ENCODE measurements at regions not wholly inside any gene's neighbourhood (a gene's known extent, or its start where the extent isn't known, plus 50 kb on each side); places are given as distances from the start of the nearest gene placed in this dataset.

- Histone ChIP-seq H3K9ac (ENCODE audit: insufficient read length) (no peak overlapping the region), H3K9me3 (ENCODE audit: low read depth, low read length) (no peaks in the 10 kb centered on the region), H3K27ac (no peak overlapping the region), H3K4me3 (no peak overlapping the region), H3K36me3 (ENCODE audit: insufficient read depth, low read length) (no peaks in the 10 kb centered on the region)
- DNase-seq (ENCODE audit: low read depth, low spot score), result no peak
- no peak for TF ChIP-seq POLR2AphosphoS5 (IDR thresholded peaks at IDR 0.05; ENCODE audit: borderline replicate concordance, low read depth, low read length)
- no peak for TF ChIP-seq EZH2 (IDR thresholded peaks at IDR 0.05)
- no peak for TF ChIP-seq FOXP2 (optimal IDR thresholded peaks at IDR 0.05; ENCODE audit: control extremely low read depth, extremely low read length, insufficient read depth)
These were observed 100.8 kb upstream of the PRR5 start for GRCh38 chr22:44601189-44601588.

DNA sequence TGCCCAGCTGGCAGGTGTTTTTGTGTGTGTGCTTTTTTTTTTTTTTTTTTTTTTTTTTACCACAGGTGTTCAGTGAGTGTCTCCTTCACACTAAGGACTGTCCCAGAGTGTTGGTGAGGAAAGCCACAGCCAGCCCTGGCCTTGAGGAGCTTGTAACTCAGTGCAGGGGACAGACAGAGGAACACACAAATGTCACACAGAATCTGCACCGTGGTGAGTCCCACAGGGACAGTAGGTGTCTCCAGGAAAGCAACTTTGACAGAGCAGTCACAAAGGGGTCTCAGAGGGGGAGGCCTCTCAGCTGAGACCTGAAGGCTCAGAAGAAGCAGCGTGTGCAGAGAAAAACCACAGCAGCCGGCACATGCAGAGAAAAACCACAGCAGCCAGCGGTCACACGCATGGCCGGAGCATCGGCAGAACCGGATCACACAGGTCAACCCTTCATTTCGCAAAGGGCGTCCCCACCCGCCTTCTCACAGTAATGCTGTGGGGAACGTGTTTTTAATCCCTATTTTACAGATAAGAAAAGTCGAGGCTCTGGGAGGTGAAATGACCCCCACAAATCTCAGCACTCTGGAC, 101.7 kb upstream of the PRR5 start:
- Histone ChIP-seq H3K27ac (no peak overlapping the region), H3K9me3 (ENCODE audit: low read depth, low read length) (no peaks in the 10 kb centered on the region), H3K36me3 (ENCODE audit: insufficient read depth, low read length) (no peaks in the 10 kb centered on the region), H3K4me3 (no peak overlapping the region), H3K9ac (ENCODE audit: insufficient read length) (no peak overlapping the region)
- DNase-seq (ENCODE audit: low read depth, low spot score), result no peak
- no peak for TF ChIP-seq POLR2AphosphoS5 (IDR thresholded peaks at IDR 0.05; ENCODE audit: borderline replicate concordance, low read depth, low read length)
- TF ChIP-seq EZH2 (IDR thresholded peaks at IDR 0.05), result no peak
- no peak for TF ChIP-seq FOXP2 (optimal IDR thresholded peaks at IDR 0.05; ENCODE audit: control extremely low read depth, extremely low read length, insufficient read depth)

DNA sequence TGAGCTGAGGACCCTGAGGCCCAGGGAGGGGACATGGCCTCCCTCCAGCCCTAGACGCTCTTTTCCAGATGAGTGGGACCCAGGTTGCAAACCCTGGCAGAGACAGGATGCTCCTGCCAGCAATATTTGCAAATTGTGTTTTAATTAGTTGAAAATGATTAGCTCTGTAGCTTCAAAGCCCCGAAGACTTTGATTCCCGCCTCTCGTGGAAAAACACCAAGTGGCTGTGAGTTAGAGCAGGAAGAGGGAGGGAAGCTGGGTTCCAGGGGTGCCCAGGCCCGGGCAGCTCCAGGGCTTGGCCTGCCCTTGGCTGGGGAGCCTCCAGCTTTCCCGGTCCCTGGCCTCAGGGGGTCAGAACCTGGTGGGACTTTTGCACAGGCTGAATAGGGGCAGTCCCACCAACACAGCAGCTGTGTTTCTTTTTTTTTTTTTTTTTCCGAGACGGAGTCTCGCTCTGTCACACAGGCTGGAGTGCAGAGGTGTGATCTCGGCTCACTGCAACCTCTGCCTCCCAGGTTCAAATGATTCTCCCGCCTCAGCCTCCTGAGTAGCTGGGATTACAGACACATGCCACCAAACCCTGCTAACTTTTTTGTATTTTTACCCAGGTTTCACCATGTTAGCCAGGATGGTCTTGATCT, 101.6 kb upstream of the RTL6 start:
- H3K36me3 ChIP-seq (ENCODE audit: insufficient read depth, low read length), result no peaks in the 10 kb centered on the region
- no peak for TF ChIP-seq EZH2 (IDR thresholded peaks at IDR 0.05)
- TF ChIP-seq POLR2AphosphoS5 (IDR thresholded peaks at IDR 0.05; ENCODE audit: borderline replicate concordance, low read depth, low read length), result no peak
- no peak for TF ChIP-seq FOXP2 (optimal IDR thresholded peaks at IDR 0.05; ENCODE audit: control extremely low read depth, extremely low read length, insufficient read depth)
- H3K27ac ChIP-seq, result no peak overlapping the region
- H3K4me3 ChIP-seq, result no peak overlapping the region
- DNase-seq (ENCODE audit: low read depth, low spot score), result no peak
- H3K9me3 ChIP-seq (ENCODE audit: low read depth, low read length), result no peaks in the 10 kb centered on the region
- no peak overlapping the region for H3K9ac ChIP-seq (ENCODE audit: insufficient read length)

- Histone ChIP-seq H3K9ac (ENCODE audit: insufficient read length) (no peak overlapping the region), H3K27ac (no peak overlapping the region), H3K36me3 (ENCODE audit: insufficient read depth, low read length) (no peaks in the 10 kb centered on the region), H3K9me3 (ENCODE audit: low read depth, low read length) (no peaks in the 10 kb centered on the region), H3K4me3 (no peak overlapping the region)
- TF ChIP-seq EZH2 (IDR thresholded peaks at IDR 0.05), result no peak
- TF ChIP-seq POLR2AphosphoS5 (IDR thresholded peaks at IDR 0.05; ENCODE audit: borderline replicate concordance, low read depth, low read length), result no peak
- no peak for TF ChIP-seq FOXP2 (optimal IDR thresholded peaks at IDR 0.05; ENCODE audit: control extremely low read depth, extremely low read length, insufficient read depth)
- DNase-seq (ENCODE audit: low read depth, low spot score), result no peak
These were observed 101.1 kb upstream of the RTL6 start for GRCh38 chr22:44599084-44599483.

DNA sequence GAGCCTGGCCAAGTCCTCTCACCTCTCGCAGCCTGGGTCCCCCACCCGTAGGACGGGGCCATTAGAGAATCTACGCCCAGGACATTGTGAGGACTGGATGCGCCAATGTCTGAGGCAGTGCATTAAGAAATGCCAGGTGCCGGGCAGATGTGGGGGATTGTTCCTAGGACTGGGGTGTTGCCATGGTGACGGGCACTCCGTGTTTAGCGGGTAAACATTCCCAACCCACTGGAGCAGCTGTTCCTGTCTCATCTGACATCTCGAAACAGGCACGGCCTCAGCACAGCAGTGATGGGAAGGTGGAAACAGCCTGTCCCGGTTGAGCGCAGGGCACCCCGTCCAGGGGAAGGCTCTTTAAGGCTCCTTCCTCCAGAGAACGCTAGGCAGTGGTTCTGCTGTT, 99.6 kb upstream of the RTL6 start:
- Histone ChIP-seq H3K4me3 (no peak overlapping the region), H3K9ac (ENCODE audit: insufficient read length) (no peak overlapping the region), H3K36me3 (ENCODE audit: insufficient read depth, low read length) (no peaks in the 10 kb centered on the region), H3K27ac (no peak overlapping the region), H3K9me3 (ENCODE audit: low read depth, low read length) (no peaks in the 10 kb centered on the region)
- no peak for DNase-seq (ENCODE audit: low read depth, low spot score)
- TF ChIP-seq FOXP2 (optimal IDR thresholded peaks at IDR 0.05; ENCODE audit: control extremely low read depth, extremely low read length, insufficient read depth) (no peak), POLR2AphosphoS5 (IDR thresholded peaks at IDR 0.05; ENCODE audit: borderline replicate concordance, low read depth, low read length) (no peak), EZH2 (IDR thresholded peaks at IDR 0.05) (no peak)

DNA sequence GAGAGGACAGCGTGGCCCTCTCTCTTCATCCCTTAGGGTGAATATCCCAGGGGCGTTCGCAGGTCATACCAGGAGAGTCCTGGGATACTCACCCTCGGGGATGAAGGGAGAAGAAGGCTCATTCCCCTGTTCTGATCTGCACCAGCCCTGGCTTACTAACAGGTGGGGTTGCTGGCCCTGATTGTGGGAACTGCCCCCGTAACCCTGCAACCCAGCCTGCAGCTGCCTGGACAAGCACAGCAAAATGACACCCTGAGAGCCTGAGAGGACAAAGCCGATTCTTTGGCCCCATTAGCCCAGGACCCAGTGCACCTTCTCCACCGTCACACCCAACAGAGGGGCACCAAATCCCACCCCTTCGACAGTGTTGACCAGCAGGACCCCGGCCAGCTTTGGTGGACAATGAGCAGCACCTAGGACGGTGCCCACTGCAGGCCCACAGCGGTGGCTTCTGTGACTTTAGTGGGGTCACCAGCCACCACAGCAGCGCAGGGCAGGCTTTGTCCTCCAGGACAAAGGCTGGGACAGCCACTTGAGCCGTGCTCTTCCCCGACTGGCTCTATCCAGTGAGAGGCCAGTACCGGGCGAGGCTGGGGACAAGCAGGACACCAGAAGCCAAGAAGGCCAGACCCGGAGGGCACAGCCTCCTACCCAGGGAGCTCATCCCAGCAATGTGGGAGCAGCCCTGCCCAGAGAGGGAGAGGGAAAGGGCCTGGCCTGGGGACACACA, 98.5 kb upstream of the RTL6 start:
- no peak for DNase-seq (ENCODE audit: low read depth, low spot score)
- H3K9ac ChIP-seq (ENCODE audit: insufficient read length), result no peak overlapping the region
- H3K9me3 ChIP-seq (ENCODE audit: low read depth, low read length), result no peaks in the 10 kb centered on the region
- H3K36me3 ChIP-seq (ENCODE audit: insufficient read depth, low read length), result no peaks in the 10 kb centered on the region
- no peak for TF ChIP-seq EZH2 (IDR thresholded peaks at IDR 0.05)
- no peak overlapping the region for H3K27ac ChIP-seq
- H3K4me3 ChIP-seq, result no peak overlapping the region

- Histone ChIP-seq H3K4me3 (no peak overlapping the region), H3K9me3 (ENCODE audit: low read depth, low read length) (no peaks in the 10 kb centered on the region), H3K27ac (no peak overlapping the region), H3K36me3 (ENCODE audit: insufficient read depth, low read length) (no peaks in the 10 kb centered on the region), H3K9ac (ENCODE audit: insufficient read length) (no peak overlapping the region)
- DNase-seq (ENCODE audit: low read depth, low spot score), result no peak
- TF ChIP-seq POLR2AphosphoS5 (IDR thresholded peaks at IDR 0.05; ENCODE audit: borderline replicate concordance, low read depth, low read length), result no peak
- TF ChIP-seq EZH2 (IDR thresholded peaks at IDR 0.05), result no peak
- no peak for TF ChIP-seq FOXP2 (optimal IDR thresholded peaks at IDR 0.05; ENCODE audit: control extremely low read depth, extremely low read length, insufficient read depth)
These were observed 97.9 kb upstream of the RTL6 start for GRCh38 chr22:44595841-44596341.

GRCh38 chr22:44594951-44595350, 96.9 kb upstream of the RTL6 start:
- Histone ChIP-seq H3K9me3 (ENCODE audit: low read depth, low read length) (no peaks in the 10 kb centered on the region), H3K4me3 (no peak overlapping the region), H3K9ac (ENCODE audit: insufficient read length) (no peak overlapping the region), H3K27ac (no peak overlapping the region), H3K36me3 (ENCODE audit: insufficient read depth, low read length) (no peaks in the 10 kb centered on the region)
- TF ChIP-seq EZH2 (IDR thresholded peaks at IDR 0.05) (no peak), FOXP2 (optimal IDR thresholded peaks at IDR 0.05; ENCODE audit: control extremely low read depth, extremely low read length, insufficient read depth) (no peak), POLR2AphosphoS5 (IDR thresholded peaks at IDR 0.05; ENCODE audit: borderline replicate concordance, low read depth, low read length) (no peak)
- DNase-seq (ENCODE audit: low read depth, low spot score), result no peak
